ENCODE measurements at regions not wholly inside any gene's neighbourhood (a gene's known extent, or its start where the extent isn't known, plus 50 kb on each side); places are given as distances from the start of the nearest gene placed in this dataset.

DNA sequence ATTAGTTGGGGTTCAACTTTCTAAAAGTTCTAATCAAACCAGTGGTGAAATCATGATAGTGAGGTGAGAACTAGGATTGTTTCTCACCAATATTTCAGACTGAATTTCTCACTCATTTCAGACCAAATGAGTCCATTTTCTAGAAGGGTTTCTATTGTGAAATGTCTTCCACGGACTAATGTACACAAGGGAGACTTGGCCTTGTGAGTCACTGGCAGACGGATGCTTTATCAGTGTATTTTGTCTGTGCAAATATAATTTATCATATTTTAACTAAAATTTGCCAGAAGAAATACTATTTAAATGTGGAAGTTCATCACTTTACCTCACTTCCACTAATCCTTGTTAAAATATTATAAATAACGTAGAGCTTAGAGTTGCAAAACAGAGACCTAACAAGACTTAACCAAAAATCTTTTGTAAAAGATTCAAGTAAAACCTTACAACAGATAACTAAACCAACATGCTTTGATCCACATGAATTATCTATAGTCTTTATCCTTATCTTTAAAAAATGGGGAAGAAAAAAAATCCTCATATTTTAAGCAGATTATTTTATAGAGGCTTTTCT, 506.0 kb upstream of the FAM241A start:
- no peak overlapping the region for H3K27ac ChIP-seq (ENCODE audit: control insufficient read depth, insufficient read depth)
- 51% methylated on average over 3 of the region's 3 CpGs for WGBS (ENCODE audit: insufficient coverage, insufficient replicate concordance, low lambda C conversion rate, missing lambda C conversion rate)
- FAIRE-seq (no peak), ATAC-seq (no peak), DNase-seq (ENCODE audit: low read depth, low spot score) (no peak)
- no peak overlapping the region for H3K4me3 ChIP-seq
- H3K9ac ChIP-seq (ENCODE audit: control insufficient read depth, insufficient read depth, low read length): no peak overlapping the region
- ChIA-PET SMC1A (ENCODE audit: uncharacterized antibody, unreplicated experiment) (interaction anchor here (1.1 kb wide), 1 partner anchor 216 kb away, joined by 5 read pairs; no protein-coding TSS in a partner anchor), CTCF (interaction anchor here (0.6 to 1.2 kb wide), 3 partner anchors 213 to 1580 kb away, joined by 3 read pairs; no protein-coding TSS in a partner anchor), POLR2A (no interaction called here), RAD21 (ENCODE audit: unreplicated experiment) (no interaction called here)
- no peak overlapping the region for H2AFZ ChIP-seq (ENCODE audit: control insufficient read depth, low read depth, low read length)
- no peaks in the 10 kb centered on the region for H3K36me3 ChIP-seq (ENCODE audit: control insufficient read depth in 2 of 2, insufficient read depth in 2 of 2, low read length in 1 of 2)
- no peaks in the 10 kb centered on the region for H4K20me1 ChIP-seq (ENCODE audit: control insufficient read depth, insufficient read depth)
- no peaks in the 10 kb centered on the region for H3K79me2 ChIP-seq (ENCODE audit: control insufficient read depth, insufficient read depth, low read length)
- in situ Hi-C loops (cut with MboI): loop anchor here (25.0 kb wide), 1 partner anchor 1002 kb away; no protein-coding TSS in a partner anchor
- no TSS peak for BruUV-seq (replicated peaks)
- H3K9me3 ChIP-seq (replicated peaks; ENCODE audit: control insufficient read depth, insufficient read depth, low read length): no peaks in the 10 kb centered on the region
- TF ChIP-seq, protein P1, sequence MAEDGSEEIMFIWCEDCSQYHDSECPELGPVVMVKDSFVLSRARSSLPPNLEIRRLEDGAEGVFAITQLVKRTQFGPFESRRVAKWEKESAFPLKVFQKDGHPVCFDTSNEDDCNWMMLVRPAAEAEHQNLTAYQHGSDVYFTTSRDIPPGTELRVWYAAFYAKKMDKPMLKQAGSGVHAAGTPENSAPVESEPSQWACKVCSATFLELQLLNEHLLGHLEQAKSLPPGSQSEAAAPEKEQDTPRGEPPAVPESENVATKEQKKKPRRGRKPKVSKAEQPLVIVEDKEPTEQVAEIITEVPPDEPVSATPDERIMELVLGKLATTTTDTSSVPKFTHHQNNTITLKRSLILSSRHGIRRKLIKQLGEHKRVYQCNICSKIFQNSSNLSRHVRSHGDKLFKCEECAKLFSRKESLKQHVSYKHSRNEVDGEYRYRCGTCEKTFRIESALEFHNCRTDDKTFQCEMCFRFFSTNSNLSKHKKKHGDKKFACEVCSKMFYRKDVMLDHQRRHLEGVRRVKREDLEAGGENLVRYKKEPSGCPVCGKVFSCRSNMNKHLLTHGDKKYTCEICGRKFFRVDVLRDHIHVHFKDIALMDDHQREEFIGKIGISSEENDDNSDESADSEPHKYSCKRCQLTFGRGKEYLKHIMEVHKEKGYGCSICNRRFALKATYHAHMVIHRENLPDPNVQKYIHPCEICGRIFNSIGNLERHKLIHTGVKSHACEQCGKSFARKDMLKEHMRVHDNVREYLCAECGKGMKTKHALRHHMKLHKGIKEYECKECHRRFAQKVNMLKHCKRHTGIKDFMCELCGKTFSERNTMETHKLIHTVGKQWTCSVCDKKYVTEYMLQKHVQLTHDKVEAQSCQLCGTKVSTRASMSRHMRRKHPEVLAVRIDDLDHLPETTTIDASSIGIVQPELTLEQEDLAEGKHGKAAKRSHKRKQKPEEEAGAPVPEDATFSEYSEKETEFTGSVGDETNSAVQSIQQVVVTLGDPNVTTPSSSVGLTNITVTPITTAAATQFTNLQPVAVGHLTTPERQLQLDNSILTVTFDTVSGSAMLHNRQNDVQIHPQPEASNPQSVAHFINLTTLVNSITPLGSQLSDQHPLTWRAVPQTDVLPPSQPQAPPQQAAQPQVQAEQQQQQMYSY (CRISPR knock-in tag; IDR thresholded peaks at IDR 0.05): no peak
- TF ChIP-seq SRF (IDR thresholded peaks at IDR 0.05; ENCODE audit: low read depth in 2 of 2, low read length in 2 of 2) (no peak), ESRRA (IDR thresholded peaks at IDR 0.05; ENCODE audit: low read length) (no peak), JUND (IDR thresholded peaks at IDR 0.05; ENCODE audit: low read depth, low read length) (no peak), RAD51 (IDR thresholded peaks at IDR 0.05) (no peak), CHD1 (IDR thresholded peaks at IDR 0.05; ENCODE audit: low read depth, low read length) (no peak), MTA2 (IDR thresholded peaks at IDR 0.05; ENCODE audit: low read depth) (no peak), SPI1 (IDR thresholded peaks at IDR 0.05; ENCODE audit: borderline replicate concordance, insufficient read depth, low read depth, low read length) (no peak), POLR2AphosphoS5 (IDR thresholded peaks at IDR 0.05; ENCODE audit: low read length) (no peak), SMAD5 (IDR thresholded peaks at IDR 0.05; ENCODE audit: low read depth) (no peak), PAX8 (IDR thresholded peaks at IDR 0.05) (no peak), SUZ12 (IDR thresholded peaks at IDR 0.05; ENCODE audit: unreplicated experiment) (no peak), FOS (IDR thresholded peaks at IDR 0.05; ENCODE audit: borderline replicate concordance, extremely low read depth, insufficient read length) (no peak), HCFC1 (IDR thresholded peaks at IDR 0.05; ENCODE audit: low read length) (no peak)
- TF ChIP-seq, protein P2, sequence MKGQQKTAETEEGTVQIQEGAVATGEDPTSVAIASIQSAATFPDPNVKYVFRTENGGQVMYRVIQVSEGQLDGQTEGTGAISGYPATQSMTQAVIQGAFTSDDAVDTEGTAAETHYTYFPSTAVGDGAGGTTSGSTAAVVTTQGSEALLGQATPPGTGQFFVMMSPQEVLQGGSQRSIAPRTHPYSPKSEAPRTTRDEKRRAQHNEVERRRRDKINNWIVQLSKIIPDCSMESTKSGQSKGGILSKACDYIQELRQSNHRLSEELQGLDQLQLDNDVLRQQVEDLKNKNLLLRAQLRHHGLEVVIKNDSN (IDR thresholded peaks at IDR 0.05; ENCODE audit: borderline replicate concordance, extremely low read length, insufficient read depth, low read depth, low read length): no peak
- TF ChIP-seq, protein P3, sequence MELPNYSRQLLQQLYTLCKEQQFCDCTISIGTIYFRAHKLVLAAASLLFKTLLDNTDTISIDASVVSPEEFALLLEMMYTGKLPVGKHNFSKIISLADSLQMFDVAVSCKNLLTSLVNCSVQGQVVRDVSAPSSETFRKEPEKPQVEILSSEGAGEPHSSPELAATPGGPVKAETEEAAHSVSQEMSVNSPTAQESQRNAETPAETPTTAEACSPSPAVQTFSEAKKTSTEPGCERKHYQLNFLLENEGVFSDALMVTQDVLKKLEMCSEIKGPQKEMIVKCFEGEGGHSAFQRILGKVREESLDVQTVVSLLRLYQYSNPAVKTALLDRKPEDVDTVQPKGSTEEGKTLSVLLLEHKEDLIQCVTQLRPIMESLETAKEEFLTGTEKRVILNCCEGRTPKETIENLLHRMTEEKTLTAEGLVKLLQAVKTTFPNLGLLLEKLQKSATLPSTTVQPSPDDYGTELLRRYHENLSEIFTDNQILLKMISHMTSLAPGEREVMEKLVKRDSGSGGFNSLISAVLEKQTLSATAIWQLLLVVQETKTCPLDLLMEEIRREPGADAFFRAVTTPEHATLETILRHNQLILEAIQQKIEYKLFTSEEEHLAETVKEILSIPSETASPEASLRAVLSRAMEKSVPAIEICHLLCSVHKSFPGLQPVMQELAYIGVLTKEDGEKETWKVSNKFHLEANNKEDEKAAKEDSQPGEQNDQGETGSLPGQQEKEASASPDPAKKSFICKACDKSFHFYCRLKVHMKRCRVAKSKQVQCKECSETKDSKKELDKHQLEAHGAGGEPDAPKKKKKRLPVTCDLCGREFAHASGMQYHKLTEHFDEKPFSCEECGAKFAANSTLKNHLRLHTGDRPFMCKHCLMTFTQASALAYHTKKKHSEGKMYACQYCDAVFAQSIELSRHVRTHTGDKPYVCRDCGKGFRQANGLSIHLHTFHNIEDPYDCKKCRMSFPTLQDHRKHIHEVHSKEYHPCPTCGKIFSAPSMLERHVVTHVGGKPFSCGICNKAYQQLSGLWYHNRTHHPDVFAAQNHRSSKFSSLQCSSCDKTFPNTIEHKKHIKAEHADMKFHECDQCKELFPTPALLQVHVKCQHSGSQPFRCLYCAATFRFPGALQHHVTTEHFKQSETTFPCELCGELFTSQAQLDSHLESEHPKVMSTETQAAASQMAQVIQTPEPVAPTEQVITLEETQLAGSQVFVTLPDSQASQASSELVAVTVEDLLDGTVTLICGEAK (IDR thresholded peaks at IDR 0.05; ENCODE audit: borderline replicate concordance): no peak
- intact Hi-C loops (cut with micrococcal nuclease; ENCODE audit: unreplicated experiment): loop anchor here (10.0 kb wide), 2 partner anchors 474 to 504 kb away; no protein-coding TSS in a partner anchor
- H3K4me2 ChIP-seq (ENCODE audit: control insufficient read depth, insufficient read depth): no peak overlapping the region
- no peaks in the 10 kb centered on the region for H3K4me1 ChIP-seq (ENCODE audit: control insufficient read depth, insufficient read depth, low read length)
- no peaks in the 10 kb centered on the region; a peak in 1 of 4 replicates for H3K27me3 ChIP-seq (replicated peaks in 1 of 2; ENCODE audit: control insufficient read depth in 2 of 2, insufficient read depth in 2 of 2, low read length in 1 of 2)
